ENCODE measurements at regions not wholly inside any gene's neighbourhood (a gene's known extent, or its start where the extent isn't known, plus 50 kb on each side); places are given as distances from the start of the nearest gene placed in this dataset.
"Not testable (repeated sequence)": the region's sequence is repeated elsewhere in the genome, so short reads cannot be mapped to it uniquely, and the experiment has no call there.

- TF ChIP-seq CTCF (IDR thresholded peaks at IDR 0.05; ENCODE audit: low read depth, low read length): no peak
- DNase-seq (ENCODE audit: extremely low read depth, low read depth): no peak
These were observed 750.9 kb upstream of the GOT2 start for GRCh38 chr16:59484833-59485516.

- no peak for TF ChIP-seq CTCF (IDR thresholded peaks at IDR 0.05; ENCODE audit: low read depth, low read length)
- peak; percentile 67 for DNase-seq (ENCODE audit: extremely low read depth, low read depth)
These were observed 744.7 kb upstream of the GOT2 start for GRCh38 chr16:59478838-59479237.

GRCh38 chr16:59470556-59470955 is 736.4 kb upstream of the GOT2 start:
- TF ChIP-seq CTCF (IDR thresholded peaks at IDR 0.05; ENCODE audit: low read depth, low read length): no peak
- DNase-seq (ENCODE audit: extremely low read depth, low read depth): no peak

- no peak for TF ChIP-seq CTCF (IDR thresholded peaks at IDR 0.05; ENCODE audit: low read depth, low read length)
- DNase-seq (ENCODE audit: extremely low read depth, low read depth): no peak
These were observed 735.1 kb upstream of the GOT2 start for GRCh38 chr16:59469266-59469665.

- no peak for TF ChIP-seq CTCF (IDR thresholded peaks at IDR 0.05; ENCODE audit: low read depth, low read length)
- no peak for DNase-seq (ENCODE audit: extremely low read depth, low read depth)
These were observed 729.7 kb upstream of the GOT2 start for GRCh38 chr16:59463776-59464175.

GRCh38 chr16:59459806-59460205 is 725.7 kb upstream of the GOT2 start:
- no peak for DNase-seq (ENCODE audit: extremely low read depth, low read depth)
- no peak for TF ChIP-seq CTCF (IDR thresholded peaks at IDR 0.05; ENCODE audit: low read depth, low read length)

GRCh38 chr16:59455497-59455896 is 721.4 kb upstream of the GOT2 start:
- no peak for DNase-seq (ENCODE audit: extremely low read depth, low read depth)

GRCh38 chr16:59450513-59450912 is 716.4 kb upstream of the GOT2 start:
- DNase-seq (ENCODE audit: extremely low read depth, low read depth): not testable (repeated sequence)

More at GRCh38 chr16:59455497-59455896, 721.4 kb upstream of the GOT2 start:
- TF ChIP-seq CTCF (IDR thresholded peaks at IDR 0.05; ENCODE audit: low read depth, low read length): no peak
